ENCODE measurements at regions not wholly inside any gene's neighbourhood (a gene's known extent, or its start where the extent isn't known, plus 50 kb on each side); places are given as distances from the start of the nearest gene placed in this dataset. TPM values are rescaled to one million over a fixed set of nuclear protein-coding genes. Genes with fewer than 3 reads are reported as not detected.
A peak's percentile ranks its signal among the peaks of the same experiment; 100 is the strongest.

DNA sequence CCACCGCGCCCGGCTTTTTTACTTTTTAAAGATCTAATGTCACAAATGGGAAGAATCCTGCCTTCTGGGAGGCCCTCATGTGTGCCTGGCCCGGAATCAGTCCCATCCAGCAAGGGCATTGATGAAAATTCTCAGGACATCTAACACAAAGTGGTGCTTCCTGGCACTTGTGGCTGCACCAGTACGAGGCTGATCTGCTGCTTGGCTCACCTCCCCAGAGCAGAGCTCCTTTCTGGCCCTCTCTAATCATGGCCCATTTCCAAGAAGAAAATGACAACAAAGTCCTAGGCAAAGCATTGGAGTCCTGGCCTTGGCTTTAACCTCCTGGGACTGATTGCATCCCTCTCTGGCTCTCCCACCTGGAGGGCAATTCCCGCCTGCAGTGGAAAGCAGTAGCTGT, 50.7 kb upstream of the SIAH1 start:
- Histone ChIP-seq H3K27ac (no peak overlapping the region), H3K36me3 (replicated peaks; ENCODE audit: insufficient read depth, low read depth) (no peaks in the 10 kb centered on the region), H3K9me2 (replicated peaks; ENCODE audit: insufficient read depth) (no peaks in the 10 kb centered on the region), H4K20me1 (ENCODE audit: insufficient read depth, poor library complexity, severe bottlenecking) (no peaks in the 10 kb centered on the region), H3K9me3 (ENCODE audit: low read depth) (no peaks in the 10 kb centered on the region), H3K4me3 (no peak overlapping the region), H3K79me2 (no peaks in the 10 kb centered on the region), H3K27me3 (no peaks in the 10 kb centered on the region), H3K4me1 (ENCODE audit: insufficient read depth) (peaks cover 16% of the 10 kb centered on the region), H3K4me2 (no peak overlapping the region), H2AFZ (no peak overlapping the region)
- WGBS (ENCODE audit: low lambda C conversion rate, missing lambda C conversion rate) = 93% methylated on average over 6 of the region's 6 CpGs
- TF ChIP-seq EZH2 (IDR thresholded peaks at IDR 0.05; ENCODE audit: borderline replicate concordance) = no peak
- no peak for TF ChIP-seq EZH2phosphoT487 (IDR thresholded peaks at IDR 0.05; ENCODE audit: low read depth, severe bottlenecking, unreplicated experiment)
- TF ChIP-seq, protein P1, sequence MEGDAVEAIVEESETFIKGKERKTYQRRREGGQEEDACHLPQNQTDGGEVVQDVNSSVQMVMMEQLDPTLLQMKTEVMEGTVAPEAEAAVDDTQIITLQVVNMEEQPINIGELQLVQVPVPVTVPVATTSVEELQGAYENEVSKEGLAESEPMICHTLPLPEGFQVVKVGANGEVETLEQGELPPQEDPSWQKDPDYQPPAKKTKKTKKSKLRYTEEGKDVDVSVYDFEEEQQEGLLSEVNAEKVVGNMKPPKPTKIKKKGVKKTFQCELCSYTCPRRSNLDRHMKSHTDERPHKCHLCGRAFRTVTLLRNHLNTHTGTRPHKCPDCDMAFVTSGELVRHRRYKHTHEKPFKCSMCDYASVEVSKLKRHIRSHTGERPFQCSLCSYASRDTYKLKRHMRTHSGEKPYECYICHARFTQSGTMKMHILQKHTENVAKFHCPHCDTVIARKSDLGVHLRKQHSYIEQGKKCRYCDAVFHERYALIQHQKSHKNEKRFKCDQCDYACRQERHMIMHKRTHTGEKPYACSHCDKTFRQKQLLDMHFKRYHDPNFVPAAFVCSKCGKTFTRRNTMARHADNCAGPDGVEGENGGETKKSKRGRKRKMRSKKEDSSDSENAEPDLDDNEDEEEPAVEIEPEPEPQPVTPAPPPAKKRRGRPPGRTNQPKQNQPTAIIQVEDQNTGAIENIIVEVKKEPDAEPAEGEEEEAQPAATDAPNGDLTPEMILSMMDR (IDR thresholded peaks at IDR 0.05; ENCODE audit: poor library complexity) = no peak
- DNase-seq (ENCODE audit: low spot score) = no peak

DNA sequence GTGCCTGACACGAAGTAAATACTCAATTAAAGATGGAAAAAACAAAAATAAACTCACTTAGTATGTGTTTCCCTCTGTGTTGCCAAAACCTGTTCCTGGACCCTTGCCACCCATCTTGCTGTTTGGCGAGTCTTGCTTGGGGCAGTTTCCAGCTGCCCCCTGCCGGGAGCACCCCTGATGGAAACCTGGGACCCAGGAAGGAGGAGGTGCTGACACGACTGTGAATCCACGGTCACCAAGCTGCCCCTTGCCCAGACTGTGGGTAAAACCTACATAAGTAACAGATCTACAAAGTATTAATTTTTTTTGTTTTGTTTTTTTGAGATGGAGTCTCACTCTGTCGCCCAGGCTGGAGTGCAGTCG, 50.1 kb upstream of the SIAH1 start:
- TF ChIP-seq EZH2phosphoT487 (IDR thresholded peaks at IDR 0.05; ENCODE audit: low read depth, severe bottlenecking, unreplicated experiment) (no peak), EZH2 (IDR thresholded peaks at IDR 0.05; ENCODE audit: borderline replicate concordance) (no peak)
- TF ChIP-seq, protein P1 (IDR thresholded peaks at IDR 0.05; ENCODE audit: poor library complexity) = no peak
- Histone ChIP-seq H4K20me1 (ENCODE audit: insufficient read depth, poor library complexity, severe bottlenecking) (no peaks in the 10 kb centered on the region), H3K36me3 (replicated peaks; ENCODE audit: insufficient read depth, low read depth) (no peaks in the 10 kb centered on the region), H3K27ac (peak overlapping the region; percentile 51), H3K4me2 (peak overlapping the region; percentile 25), H3K27me3 (no peaks in the 10 kb centered on the region), H3K9me3 (ENCODE audit: low read depth) (no peaks in the 10 kb centered on the region), H2AFZ (no peak overlapping the region), H3K4me3 (no peak overlapping the region), H3K79me2 (no peaks in the 10 kb centered on the region), H3K9me2 (replicated peaks; ENCODE audit: insufficient read depth) (no peaks in the 10 kb centered on the region), H3K4me1 (ENCODE audit: insufficient read depth) (peaks cover 16% of the 10 kb centered on the region)
- 89% methylated on average over 7 of the region's 7 CpGs for WGBS (ENCODE audit: low lambda C conversion rate, missing lambda C conversion rate)
- DNase-seq (ENCODE audit: low spot score) = no peak

Small RNA genes in the stretch of these regions (small RNA-seq; reads per million reads assigned to genes)
- gene AC026470.1 = not detected
